SJCRH30 (cell line): ENCODE measurements at regions not wholly inside any gene's neighbourhood (a gene's known extent, or its start where the extent isn't known, plus 50 kb on each side); places are given as distances from the start of the nearest gene placed in this dataset.
A peak's percentile ranks its signal among the peaks of the same experiment; 100 is the strongest.
"Not testable (repeated sequence)": the region's sequence is repeated elsewhere in the genome, so short reads cannot be mapped to it uniquely, and the experiment has no call there.

Experiments used
- DNase-seq, 2 experiments: peaks; one replicate each; pipeline ENCODE4 v3.0.0-alpha.2; 2015 to 2020
- H3K27ac ChIP-seq: fragments of 250-450 bp; sonication (Bioruptor Pico); 2 replicates; pipeline ENCODE4 v1.5.1; 2020; ENCODE audit warnings: mild to moderate bottlenecking, moderate library complexity
- H3K27me3 ChIP-seq: fragments of 250-450 bp; sonication (Bioruptor Pico); 2 replicates; pipeline ENCODE4 v1.5.1; 2020; ENCODE audit warnings: mild to moderate bottlenecking, moderate library complexity
- H3K36me3 ChIP-seq: fragments of 250-450 bp; sonication (Bioruptor Pico); 2 replicates; pipeline ENCODE4 v1.5.1; 2020; ENCODE audit warnings: mild to moderate bottlenecking, moderate library complexity
- H3K4me1 ChIP-seq: fragments of 250-450 bp; sonication (Bioruptor Pico); 2 replicates; pipeline ENCODE4 v1.5.1; 2020; ENCODE audit warnings: mild to moderate bottlenecking, moderate library complexity
- H3K4me3 ChIP-seq: fragments of 250-450 bp; sonication (Bioruptor Pico); 2 replicates; pipeline ENCODE4 v1.5.1; 2020; ENCODE audit warnings: mild to moderate bottlenecking, moderate library complexity
- H3K9me3 ChIP-seq: fragments of 250-450 bp; sonication (Bioruptor Pico); replicated peaks from 2 replicates; pipeline ENCODE4 v1.5.1; 2020; ENCODE audit warnings: mild to moderate bottlenecking, moderate library complexity

DNA sequence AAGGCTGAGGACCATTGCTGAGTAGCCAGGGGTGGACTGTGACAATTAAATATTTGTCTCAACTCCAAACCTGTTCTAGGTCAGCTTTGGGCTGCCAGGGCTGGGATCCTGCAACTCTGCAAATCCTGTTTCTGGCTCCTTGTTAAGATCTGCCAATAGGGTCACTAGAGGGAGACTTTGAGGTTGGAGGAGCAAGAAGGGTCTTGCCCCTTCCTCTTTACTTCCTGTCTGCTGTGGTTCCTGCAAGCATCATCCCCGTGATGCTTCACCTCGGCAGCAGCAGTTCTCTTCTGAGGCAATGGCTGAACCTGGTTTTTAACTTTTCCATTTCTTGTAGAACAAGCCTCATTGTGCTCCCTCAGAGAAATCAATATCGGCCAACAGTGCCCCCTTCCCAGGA lies 124.6 kb downstream of the IRX5 start:
- Histone ChIP-seq H3K9me3 (no peaks in the 10 kb centered on the region), H3K4me1 (no peaks in the 10 kb centered on the region), H3K27me3 (peaks cover 13% of the 10 kb centered on the region; the same call in 1 of the 2 replicates), H3K36me3 (no peaks in the 10 kb centered on the region), H3K4me3 (no peak overlapping the region), H3K27ac (no peak overlapping the region)
- no peak for DNase-seq

GRCh38 chr16:55056585-55057401 lies 126.1 kb downstream of the IRX5 start:
- Histone ChIP-seq H3K36me3 (no peaks in the 10 kb centered on the region), H3K4me1 (no peaks in the 10 kb centered on the region), H3K27ac (no peak overlapping the region), H3K27me3 (peaks cover 13% of the 10 kb centered on the region; the same call in 1 of the 2 replicates), H3K4me3 (peak overlapping the region; percentile 14), H3K9me3 (no peaks in the 10 kb centered on the region)
- peak; percentile 22 to 45 for DNase-seq

GRCh38 chr16:55057866-55058265 lies 127.2 kb downstream of the IRX5 start:
- no peak for DNase-seq
- no peaks in the 10 kb centered on the region for H3K4me1 ChIP-seq
- no peak overlapping the region for H3K4me3 ChIP-seq
- no peaks in the 10 kb centered on the region for H3K9me3 ChIP-seq
- no peak overlapping the region for H3K27ac ChIP-seq
- peaks cover 13% of the 10 kb centered on the region; the same call in 1 of the 2 replicates for H3K27me3 ChIP-seq
- H3K36me3 ChIP-seq: no peaks in the 10 kb centered on the region

GRCh38 chr16:55058576-55058975 lies 127.9 kb downstream of the IRX5 start:
- H3K9me3 ChIP-seq: no peaks in the 10 kb centered on the region
- H3K4me1 ChIP-seq: no peaks in the 10 kb centered on the region
- no peak for DNase-seq
- no peak overlapping the region for H3K4me3 ChIP-seq
- no peak overlapping the region for H3K27ac ChIP-seq
- H3K36me3 ChIP-seq: no peaks in the 10 kb centered on the region
- peaks cover 13% of the 10 kb centered on the region; the same call in 1 of the 2 replicates for H3K27me3 ChIP-seq

GRCh38 chr16:55059146-55059545 lies 128.5 kb downstream of the IRX5 start:
- peaks cover 13% of the 10 kb centered on the region; the same call in 1 of the 2 replicates for H3K27me3 ChIP-seq
- H3K4me1 ChIP-seq: no peaks in the 10 kb centered on the region
- no peaks in the 10 kb centered on the region for H3K9me3 ChIP-seq
- H3K4me3 ChIP-seq: no peak overlapping the region
- no peak overlapping the region for H3K27ac ChIP-seq
- DNase-seq: no peak
- no peaks in the 10 kb centered on the region for H3K36me3 ChIP-seq

- no peak for DNase-seq
Observed at GRCh38 chr16:55061126-55061525, 130.5 kb downstream of the IRX5 start.

GRCh38 chr16:55062442-55062841 lies 131.8 kb downstream of the IRX5 start:
- H3K27ac ChIP-seq: no peak overlapping the region
- DNase-seq: no peak
- H3K36me3 ChIP-seq: no peaks in the 10 kb centered on the region
- H3K4me3 ChIP-seq: no peak overlapping the region
- H3K27me3 ChIP-seq: peaks cover 8% of the 10 kb centered on the region; the same call in 1 of the 2 replicates
- H3K9me3 ChIP-seq: no peaks in the 10 kb centered on the region
- no peaks in the 10 kb centered on the region for H3K4me1 ChIP-seq

More at GRCh38 chr16:55061126-55061525, 130.5 kb downstream of the IRX5 start:
- Histone ChIP-seq H3K36me3 (no peaks in the 10 kb centered on the region), H3K27me3 (peaks cover 13% of the 10 kb centered on the region; the same call in 1 of the 2 replicates), H3K27ac (no peak overlapping the region), H3K9me3 (no peaks in the 10 kb centered on the region), H3K4me1 (no peaks in the 10 kb centered on the region), H3K4me3 (no peak overlapping the region)

GRCh38 chr16:55072976-55073375 lies 142.3 kb downstream of the IRX5 start:
- DNase-seq: no peak
- H3K4me3 ChIP-seq: no peak overlapping the region
- no peaks in the 10 kb centered on the region for H3K4me1 ChIP-seq
- no peaks in the 10 kb centered on the region for H3K9me3 ChIP-seq
- no peaks in the 10 kb centered on the region for H3K27me3 ChIP-seq
- H3K27ac ChIP-seq: no peak overlapping the region
- H3K36me3 ChIP-seq: no peaks in the 10 kb centered on the region

DNA sequence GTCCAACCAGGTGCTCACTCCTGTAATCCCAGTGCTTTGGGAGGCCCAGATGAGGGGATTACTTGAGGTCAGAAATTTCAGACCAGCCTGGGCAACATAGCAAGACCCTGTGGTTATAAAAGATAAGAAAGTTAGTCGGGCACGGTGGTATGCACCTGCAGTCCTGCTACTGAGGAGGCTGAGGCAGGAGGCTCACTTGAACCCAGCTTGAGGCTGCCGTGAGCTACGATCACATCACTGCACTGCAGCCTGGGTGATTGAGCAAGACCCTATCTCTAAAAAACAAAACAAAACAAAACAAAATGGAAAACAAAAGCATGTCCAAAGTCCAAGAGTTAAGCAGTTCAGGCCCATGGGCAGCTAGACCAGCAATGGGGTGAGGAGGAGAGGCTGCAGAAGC lies 143.2 kb downstream of the IRX5 start:
- Histone ChIP-seq H3K9me3 (no peaks in the 10 kb centered on the region), H3K27ac (no peak overlapping the region), H3K36me3 (no peaks in the 10 kb centered on the region), H3K4me1 (peaks cover 3% of the 10 kb centered on the region; the same call in 1 of the 2 replicates), H3K4me3 (no peak overlapping the region), H3K27me3 (no peaks in the 10 kb centered on the region)
- no peak for DNase-seq

GRCh38 chr16:55075208-55075607 lies 144.5 kb downstream of the IRX5 start:
- not testable (repeated sequence) for H3K9me3 ChIP-seq, DNase-seq, H3K4me3 ChIP-seq, H3K27ac ChIP-seq, H3K36me3 ChIP-seq, H3K4me1 ChIP-seq, H3K27me3 ChIP-seq

DNA sequence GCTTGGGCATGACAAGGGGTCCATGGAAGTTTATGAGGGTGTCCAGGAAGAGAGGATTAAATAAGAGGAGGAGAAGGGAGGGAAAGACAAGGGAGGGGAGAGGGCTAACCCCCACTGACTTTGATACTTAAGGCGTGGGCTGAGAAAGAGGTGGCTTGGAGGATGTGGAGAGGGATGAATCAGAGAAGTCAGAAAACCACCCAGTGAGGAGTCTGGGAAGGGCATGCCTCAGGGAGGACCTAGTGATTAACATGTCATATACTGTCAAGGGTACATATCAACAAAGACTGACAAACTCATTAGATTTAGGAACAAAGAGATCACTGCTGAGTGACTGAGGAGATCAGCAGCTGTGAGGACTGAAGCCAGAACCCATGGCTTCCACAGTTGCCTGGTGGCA lies 145.4 kb downstream of the IRX5 start:
- Histone ChIP-seq H3K27ac (no peak overlapping the region), H3K27me3 (no peaks in the 10 kb centered on the region), H3K36me3 (no peaks in the 10 kb centered on the region), H3K4me3 (no peak overlapping the region), H3K9me3 (no peaks in the 10 kb centered on the region), H3K4me1 (peaks cover 10% of the 10 kb centered on the region; the same call in 1 of the 2 replicates)
- no peak for DNase-seq

GRCh38 chr16:55077266-55077665 lies 146.6 kb downstream of the IRX5 start:
- Histone ChIP-seq H3K27ac (no peak overlapping the region), H3K27me3 (peaks cover 4% of the 10 kb centered on the region; the same call in 1 of the 2 replicates), H3K36me3 (no peaks in the 10 kb centered on the region), H3K4me1 (peaks cover 10% of the 10 kb centered on the region; the same call in 1 of the 2 replicates), H3K4me3 (no peak overlapping the region), H3K9me3 (no peaks in the 10 kb centered on the region)
- DNase-seq: no peak

- H3K4me1 ChIP-seq: peaks cover 10% of the 10 kb centered on the region; the same call in 1 of the 2 replicates
- H3K9me3 ChIP-seq: no peaks in the 10 kb centered on the region
- no peak overlapping the region for H3K4me3 ChIP-seq
- DNase-seq: no peak
- no peaks in the 10 kb centered on the region for H3K36me3 ChIP-seq
- H3K27me3 ChIP-seq: peaks cover 4% of the 10 kb centered on the region; the same call in 1 of the 2 replicates
- H3K27ac ChIP-seq: no peak overlapping the region
Observed at GRCh38 chr16:55078153-55078552, 147.5 kb downstream of the IRX5 start.

- H3K9me3 ChIP-seq: no peaks in the 10 kb centered on the region
- H3K4me3 ChIP-seq: no peak overlapping the region
- H3K27ac ChIP-seq: no peak overlapping the region; the same call in 1 of the 2 replicates
- H3K27me3 ChIP-seq: peaks cover 4% of the 10 kb centered on the region; the same call in 1 of the 2 replicates
- peaks cover 10% of the 10 kb centered on the region; the same call in 1 of the 2 replicates for H3K4me1 ChIP-seq
- H3K36me3 ChIP-seq: no peaks in the 10 kb centered on the region
- peak; percentile 60 to 71 for DNase-seq
Observed at GRCh38 chr16:55078699-55079410, 148.2 kb downstream of the IRX5 start.
